ENCODE measurements at regions not wholly inside any gene's neighbourhood (a gene's known extent, or its start where the extent isn't known, plus 50 kb on each side); places are given as distances from the start of the nearest gene placed in this dataset.

GRCh38 chr4:129231945-129232588 is 136.1 kb downstream of the C4orf33 start:
- H3K36me3 ChIP-seq (ENCODE audit: control insufficient read depth in 4 of 4, insufficient read depth in 3 of 4, low read depth in 1 of 4, low read length in 3 of 4) = no peaks in the 10 kb centered on the region
- H3K9ac ChIP-seq (ENCODE audit: low read depth in 1 of 2, low read length in 2 of 2) = no peak overlapping the region
- no peaks in the 10 kb centered on the region for H3K4me1 ChIP-seq (ENCODE audit: control insufficient read depth in 4 of 4, insufficient read depth in 4 of 4, low read length in 3 of 4)
- no peak overlapping the region for H3K4me3 ChIP-seq (ENCODE audit: low read depth in 1 of 3, low read length in 3 of 3)
- H3K27ac ChIP-seq (ENCODE audit: low read depth in 1 of 2, low read length in 2 of 2) = no peak overlapping the region
- 88% methylated on average over 2 of the region's 2 CpGs for WGBS
- H3K27me3 ChIP-seq (ENCODE audit: control insufficient read depth in 4 of 4, insufficient read depth in 4 of 4, low read length in 3 of 4) = no peaks in the 10 kb centered on the region
- H3K9me3 ChIP-seq (ENCODE audit: control insufficient read depth in 4 of 4, low read length in 3 of 4) = no peaks in the 10 kb centered on the region
- TF ChIP-seq YY1 (IDR thresholded peaks at IDR 0.05) (no peak), CTCF (IDR thresholded peaks at IDR 0.05; ENCODE audit: low read depth, low read length, missing input control) (no peak), FOXA2 (IDR thresholded peaks at IDR 0.05) (no peak), NR2F2 (IDR thresholded peaks at IDR 0.05) (no peak)
- DNase-seq (ENCODE audit: low spot score) = no peak

GRCh38 chr4:129232589-129233337 is 136.8 kb downstream of the C4orf33 start:
- no peaks in the 10 kb centered on the region for H3K27me3 ChIP-seq (ENCODE audit: control insufficient read depth in 4 of 4, insufficient read depth in 4 of 4, low read length in 3 of 4)
- TF ChIP-seq FOXA1 (IDR thresholded peaks at IDR 0.05) = no peak
- no peak for TF ChIP-seq ATF3 (IDR thresholded peaks at IDR 0.05)
- TF ChIP-seq CTCF (IDR thresholded peaks at IDR 0.05; ENCODE audit: low read depth, low read length, missing input control) = no peak
- TF ChIP-seq ZBTB33 (IDR thresholded peaks at IDR 0.05) = no peak
- TF ChIP-seq HNF4G (IDR thresholded peaks at IDR 0.05) = no peak
- TF ChIP-seq HNF4A (conservative IDR thresholded peaks at IDR 0.05) = no peak
- no peak for TF ChIP-seq RXRA (IDR thresholded peaks at IDR 0.05)
- no peak for TF ChIP-seq SP1 (IDR thresholded peaks at IDR 0.05)
- no peak for TF ChIP-seq TAF1 (conservative IDR thresholded peaks at IDR 0.05)
- no peak for TF ChIP-seq NR2F2 (IDR thresholded peaks at IDR 0.05)
- TF ChIP-seq FOXA2 (IDR thresholded peaks at IDR 0.05) = no peak
- no peak for TF ChIP-seq RAD21 (IDR thresholded peaks at IDR 0.05)
- no peak for TF ChIP-seq MAX (IDR thresholded peaks at IDR 0.05)
- no peak for TF ChIP-seq GABPA (IDR thresholded peaks at IDR 0.05 in 1 of 2, conservative IDR thresholded peaks at IDR 0.05 in 1 of 2)
- no peak for TF ChIP-seq JUND (IDR thresholded peaks at IDR 0.05)
- no peaks in the 10 kb centered on the region for H3K4me1 ChIP-seq (ENCODE audit: control insufficient read depth in 4 of 4, insufficient read depth in 4 of 4, low read length in 3 of 4)
- H3K27ac ChIP-seq (ENCODE audit: low read depth in 1 of 2, low read length in 2 of 2) = no peak overlapping the region
- DNase-seq (ENCODE audit: low spot score) = no peak
- 73% methylated on average over 3 of the region's 3 CpGs for WGBS
- no peaks in the 10 kb centered on the region for H3K9me3 ChIP-seq (ENCODE audit: control insufficient read depth in 4 of 4, low read length in 3 of 4)
- no peak overlapping the region for H3K9ac ChIP-seq (ENCODE audit: low read depth in 1 of 2, low read length in 2 of 2)
- H3K36me3 ChIP-seq (ENCODE audit: control insufficient read depth in 4 of 4, insufficient read depth in 3 of 4, low read depth in 1 of 4, low read length in 3 of 4) = no peaks in the 10 kb centered on the region
- H3K4me3 ChIP-seq (ENCODE audit: low read depth in 1 of 3, low read length in 3 of 3) = no peak overlapping the region
